IPS-NIHi7 (cell line): ENCODE measurements at regions not wholly inside any gene's neighbourhood (a gene's known extent, or its start where the extent isn't known, plus 50 kb on each side); places are given as distances from the start of the nearest gene placed in this dataset.
"Not testable (repeated sequence)": the region's sequence is repeated elsewhere in the genome, so short reads cannot be mapped to it uniquely, and the experiment has no call there.

ENCODE experiments used
- DNase-seq: peaks from one replicate; pipeline ENCODE4 v3.0.0; 2012; ENCODE audit warnings: mixed read lengths; ENCODE audit errors: extremely low spot score

DNA sequence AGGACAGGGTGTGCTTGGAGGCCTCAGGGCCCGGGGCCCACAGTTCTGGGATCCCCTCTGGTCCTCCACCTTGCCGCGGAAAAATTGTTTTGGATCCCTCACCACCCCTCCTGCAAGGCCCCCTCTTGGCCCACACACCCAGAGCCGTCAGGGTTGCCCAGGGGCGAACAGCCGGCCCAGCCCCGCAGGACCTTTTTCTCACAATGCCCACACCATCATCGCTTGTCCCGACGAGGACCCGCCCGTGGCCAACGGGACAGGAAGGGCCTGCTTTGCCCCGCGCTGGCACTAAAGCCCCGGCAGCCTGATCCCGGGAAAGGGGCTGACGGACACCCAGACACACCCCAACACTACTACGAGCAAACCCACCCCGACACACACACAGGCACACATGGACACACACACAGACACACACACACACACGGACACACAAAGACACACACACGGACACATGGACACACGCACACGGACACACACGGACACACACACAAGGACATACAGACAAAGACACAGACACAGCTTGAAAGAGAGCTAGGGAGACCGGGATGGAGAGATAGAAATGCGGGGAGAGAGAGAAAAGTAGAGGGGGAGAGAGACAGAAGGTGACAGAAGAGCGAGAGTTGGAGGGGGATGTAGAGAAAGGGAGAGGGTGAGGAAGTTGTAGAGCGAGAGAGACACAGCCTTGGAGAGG, 1493.5 kb upstream of the DEFB115 start:
- no peak for DNase-seq

DNA sequence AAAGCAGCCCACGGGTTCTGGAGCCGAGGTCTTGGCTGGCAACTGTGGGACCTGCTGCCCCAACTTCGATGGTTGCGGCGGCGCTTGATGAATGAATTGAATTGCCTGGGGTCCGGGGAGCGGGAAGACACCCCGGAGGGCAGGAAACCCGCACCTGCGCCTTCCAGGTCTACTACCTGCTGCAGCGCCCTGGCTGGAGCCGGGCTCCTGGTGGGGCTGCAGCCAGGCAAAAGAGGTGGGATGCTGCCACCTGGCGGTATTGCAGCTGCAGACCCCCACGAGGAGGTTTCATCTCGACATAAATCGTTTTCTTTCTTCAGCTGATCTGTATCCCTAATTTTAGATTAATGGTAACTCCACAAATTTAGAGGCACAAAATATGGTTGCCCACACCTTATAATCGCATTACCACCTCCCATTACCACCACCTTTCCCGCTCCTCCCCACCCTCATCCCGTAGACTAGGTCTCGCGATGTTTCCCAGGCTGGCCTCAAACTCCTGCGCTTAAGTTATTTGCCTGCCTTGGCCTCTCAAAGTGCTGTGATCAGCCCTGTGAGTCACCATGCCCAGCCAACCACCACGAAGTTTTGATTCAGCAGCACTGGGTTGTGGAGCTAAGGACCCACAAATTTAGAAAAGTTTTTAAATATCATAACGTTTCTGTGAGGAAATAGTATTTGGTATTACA, 1492.4 kb upstream of the DEFB115 start:
- not testable (repeated sequence) for DNase-seq

DNA sequence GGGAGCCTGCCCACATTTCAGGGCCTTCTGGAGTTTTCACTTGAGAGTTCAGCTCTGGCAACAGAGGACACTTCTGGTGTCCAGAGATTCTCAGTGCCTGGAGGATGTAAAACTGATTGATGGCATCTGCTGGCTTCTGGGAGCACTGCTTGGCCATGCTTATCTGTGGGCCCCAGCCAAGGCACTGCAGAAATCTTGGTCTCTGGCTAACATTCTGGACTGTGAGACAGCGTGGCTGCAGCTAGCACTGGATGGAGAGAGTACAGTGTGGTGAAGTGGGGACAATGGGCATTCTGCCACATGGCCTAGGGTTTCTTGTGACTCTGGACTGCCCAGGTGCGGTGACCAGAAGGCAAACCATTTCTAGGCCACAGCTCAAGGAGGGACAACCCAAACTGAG, 1479.4 kb upstream of the DEFB115 start:
- not testable (repeated sequence) for DNase-seq

DNA sequence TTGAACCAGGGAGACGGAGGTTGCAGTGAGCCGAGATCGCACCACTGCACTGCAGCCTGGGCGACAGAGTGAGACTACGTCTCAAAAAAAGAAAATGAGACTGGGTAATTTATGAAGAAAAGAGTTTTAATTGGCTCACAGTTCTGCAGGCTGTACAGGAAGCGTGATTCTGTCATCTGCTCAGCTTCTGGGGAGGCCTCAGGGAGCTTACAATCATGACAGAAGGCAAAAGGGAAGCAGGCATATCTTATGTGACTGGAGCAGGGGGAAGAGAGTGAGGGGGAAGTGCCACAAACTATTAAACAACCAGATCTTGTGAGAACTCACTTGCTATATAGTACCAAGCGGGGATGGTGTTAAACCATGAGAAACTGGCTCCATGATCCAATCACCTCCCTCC, 1476.2 kb upstream of the DEFB115 start:
- not testable (repeated sequence) for DNase-seq

DNA sequence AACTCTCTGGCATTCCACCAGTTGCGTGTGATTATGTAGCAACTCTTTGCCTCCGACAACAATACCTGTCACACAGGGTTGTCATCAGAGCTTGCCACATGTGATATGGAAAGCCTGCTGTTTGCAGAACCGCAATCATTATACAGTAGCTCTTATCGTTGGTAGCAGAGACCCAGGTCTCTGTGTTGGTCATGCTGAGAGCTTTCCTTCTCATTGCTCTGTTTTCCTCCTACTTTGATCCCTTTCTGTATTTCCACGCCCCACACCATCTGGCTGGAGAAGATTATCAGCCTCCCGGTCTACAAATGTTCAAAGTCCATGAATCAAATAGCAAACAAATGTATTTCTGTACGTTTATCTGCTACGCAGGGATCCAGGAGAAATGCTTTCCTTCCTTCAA, 1475.6 kb upstream of the DEFB115 start:
- not testable (repeated sequence) for DNase-seq

DNA sequence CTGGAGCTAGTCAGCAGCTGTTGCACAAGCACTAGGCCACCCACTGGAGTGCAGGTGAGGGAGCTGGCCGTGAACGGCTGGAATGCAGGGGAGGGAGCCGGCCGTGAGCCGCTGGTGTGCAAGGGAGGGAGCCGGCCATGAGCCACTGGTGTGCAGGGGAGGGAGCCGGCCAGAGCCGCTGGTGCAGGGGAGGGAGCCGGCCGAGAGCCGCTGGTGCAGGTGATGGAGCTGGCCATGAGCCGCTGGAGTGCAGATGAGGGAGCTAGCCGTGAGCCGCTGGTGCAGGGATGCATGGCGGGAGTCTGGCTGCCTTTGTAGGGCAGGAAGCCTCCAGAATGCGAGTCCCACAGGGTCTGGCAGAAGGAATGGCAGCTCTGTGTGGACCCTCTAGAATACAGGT, 1470.0 kb upstream of the DEFB115 start:
- DNase-seq, result not testable (repeated sequence)

DNA sequence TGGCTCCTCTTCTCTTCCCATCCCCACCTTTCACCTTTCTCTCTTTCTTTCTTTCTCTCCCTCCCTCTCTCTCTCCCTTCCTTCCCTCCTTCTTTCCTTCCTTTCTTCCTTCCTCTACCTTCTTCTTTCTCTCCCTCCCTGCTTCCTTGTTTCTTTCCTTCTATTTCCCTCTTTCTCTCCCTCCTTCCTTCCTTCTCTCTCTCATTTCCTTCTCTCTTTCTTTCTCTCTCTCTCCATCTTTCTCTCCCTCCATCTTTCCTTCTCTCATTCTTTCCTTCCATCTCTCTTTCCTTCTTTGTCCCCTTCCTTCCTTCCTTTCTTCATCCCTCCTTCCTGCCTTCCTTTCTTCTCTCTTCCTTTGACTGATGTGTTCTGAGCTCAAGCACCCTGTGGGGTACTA, 1467.0 kb upstream of the DEFB115 start:
- DNase-seq, result no peak

DNA sequence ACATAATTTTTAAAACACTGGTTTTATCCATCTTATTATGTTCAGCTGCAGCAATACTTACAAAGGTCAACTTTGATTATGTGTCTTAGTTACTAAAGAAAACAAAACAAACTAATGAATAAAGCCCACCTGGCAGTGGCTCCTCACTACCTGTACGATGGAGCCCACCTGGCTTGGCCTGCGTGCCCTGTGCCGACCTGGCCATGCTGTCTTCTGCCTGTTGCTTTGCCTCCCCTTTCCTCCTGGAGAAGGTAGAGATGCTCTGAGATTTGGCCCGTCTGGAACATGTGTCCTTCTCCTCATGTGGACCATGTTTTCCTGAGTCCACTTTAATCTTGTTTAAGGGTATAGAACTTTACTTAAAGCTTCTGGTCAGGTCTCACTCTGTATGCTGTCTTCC, 1426.0 kb upstream of the DEFB115 start:
- not testable (repeated sequence) for DNase-seq

DNA sequence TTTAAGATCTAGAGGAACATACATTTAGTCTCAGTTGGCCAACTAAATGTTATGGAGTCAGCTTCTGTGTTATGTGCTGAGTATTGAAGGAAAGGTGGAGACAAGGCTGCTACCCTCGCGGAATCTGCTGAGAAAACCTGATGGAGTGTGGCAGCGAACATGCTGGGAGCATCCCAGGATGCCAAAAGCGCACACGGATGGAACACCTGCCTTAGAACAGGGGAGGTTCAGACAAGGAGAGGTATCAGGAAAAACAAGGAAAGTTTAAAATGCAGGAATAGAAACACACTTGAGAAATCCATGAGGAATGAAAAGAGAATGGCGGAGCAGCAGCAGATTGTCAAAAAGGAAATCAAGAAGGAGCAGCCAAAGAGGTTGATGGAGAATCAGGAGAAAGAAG, 1389.5 kb upstream of the DEFB115 start:
- not testable (repeated sequence) for DNase-seq

DNA sequence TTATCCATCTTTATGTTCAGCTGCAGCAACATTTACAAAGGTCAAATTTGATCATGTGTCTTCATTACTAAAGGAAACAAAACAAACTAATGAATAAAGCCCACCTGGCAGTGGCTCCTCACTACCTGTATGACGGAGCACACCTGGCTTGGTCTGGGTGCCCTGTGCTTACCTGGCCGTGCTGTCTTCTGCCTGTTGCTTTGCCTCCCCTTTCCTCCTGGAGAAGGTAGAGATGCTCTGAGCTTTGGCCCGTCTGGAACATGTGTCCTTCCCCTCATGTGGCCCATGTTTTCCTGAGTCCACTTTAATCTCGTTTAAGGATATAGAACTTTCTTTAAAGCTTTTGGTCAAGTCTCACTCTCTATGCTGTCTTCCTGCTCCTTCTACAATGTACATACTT, 1388.8 kb upstream of the DEFB115 start:
- not testable (repeated sequence) for DNase-seq

DNA sequence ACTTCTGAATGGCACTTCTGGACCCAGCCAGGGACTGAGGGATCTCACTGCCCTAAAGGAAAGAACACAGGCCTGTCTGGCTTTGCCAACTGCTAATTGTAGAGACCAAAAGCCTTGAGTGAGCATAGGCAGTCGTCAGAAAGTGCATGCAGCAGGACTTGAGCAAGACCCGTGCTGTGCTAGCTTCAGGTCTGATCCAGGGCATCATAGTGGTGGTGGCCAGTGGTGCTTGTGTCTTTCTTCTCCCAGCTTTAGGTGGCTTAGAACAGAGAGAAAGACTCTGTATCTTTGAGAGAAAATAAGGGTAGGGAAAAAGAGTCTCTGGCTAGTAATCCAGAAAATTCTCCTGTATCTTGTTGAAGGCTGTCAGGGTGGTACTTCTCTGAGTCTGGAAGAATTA, 1385.6 kb upstream of the DEFB115 start:
- DNase-seq, result not testable (repeated sequence)

DNA sequence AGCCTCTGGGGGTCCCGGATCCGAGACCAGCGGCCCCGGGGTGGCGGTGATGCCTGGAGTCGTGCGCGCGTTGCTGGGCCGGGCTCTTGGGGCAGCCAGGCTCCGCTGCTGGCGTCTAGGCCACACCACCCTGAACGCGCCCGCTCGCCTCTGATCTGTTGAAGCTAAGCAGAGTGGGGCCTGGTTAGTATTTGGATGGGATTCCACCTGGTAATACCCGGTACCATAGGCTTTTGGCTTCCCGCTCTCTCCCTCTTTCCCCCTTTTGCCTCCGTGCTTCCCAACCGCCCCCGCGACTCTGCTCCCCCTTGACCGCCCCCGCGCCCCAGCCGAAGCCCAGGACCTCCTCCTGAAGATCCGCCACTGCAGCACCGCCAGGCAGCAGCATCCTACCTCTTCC, 1383.5 kb upstream of the DEFB115 start:
- DNase-seq, result peak; percentile 10

DNA sequence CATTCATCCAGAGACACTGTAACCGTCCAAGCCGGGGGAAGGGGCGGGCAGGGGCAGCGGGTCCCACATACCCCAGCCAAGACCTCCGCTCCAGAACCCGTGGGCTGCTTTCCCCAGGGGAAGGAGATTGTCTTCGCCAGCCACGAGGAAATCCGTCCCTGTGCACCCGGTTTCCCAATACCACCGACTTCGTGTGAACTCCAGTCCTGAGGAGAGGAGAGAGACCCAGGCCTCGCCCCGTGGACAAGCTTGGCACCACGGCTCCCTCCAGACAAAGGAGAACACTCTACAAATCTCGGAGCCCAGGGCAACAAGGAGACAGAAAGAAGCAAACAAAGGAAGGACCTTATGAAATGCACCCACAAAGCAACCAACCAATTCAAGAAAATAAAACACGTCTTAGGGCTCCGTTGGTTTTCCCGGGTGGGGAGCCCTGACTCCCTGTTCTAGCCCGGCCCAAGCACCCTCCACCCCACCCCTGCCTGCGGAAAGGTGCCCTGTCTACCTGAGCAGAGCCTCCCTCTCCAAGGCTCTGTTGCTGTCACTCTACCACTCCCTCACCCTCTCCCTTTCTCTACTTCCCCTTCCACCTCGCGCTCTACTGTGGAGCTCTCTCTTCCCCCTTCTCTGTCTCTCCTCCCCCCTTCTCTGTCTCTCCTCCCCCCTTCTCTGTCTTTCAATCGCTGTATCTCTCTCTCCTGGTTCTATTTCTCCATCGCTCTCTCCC, 1382.8 kb upstream of the DEFB115 start:
- no peak for DNase-seq

DNA sequence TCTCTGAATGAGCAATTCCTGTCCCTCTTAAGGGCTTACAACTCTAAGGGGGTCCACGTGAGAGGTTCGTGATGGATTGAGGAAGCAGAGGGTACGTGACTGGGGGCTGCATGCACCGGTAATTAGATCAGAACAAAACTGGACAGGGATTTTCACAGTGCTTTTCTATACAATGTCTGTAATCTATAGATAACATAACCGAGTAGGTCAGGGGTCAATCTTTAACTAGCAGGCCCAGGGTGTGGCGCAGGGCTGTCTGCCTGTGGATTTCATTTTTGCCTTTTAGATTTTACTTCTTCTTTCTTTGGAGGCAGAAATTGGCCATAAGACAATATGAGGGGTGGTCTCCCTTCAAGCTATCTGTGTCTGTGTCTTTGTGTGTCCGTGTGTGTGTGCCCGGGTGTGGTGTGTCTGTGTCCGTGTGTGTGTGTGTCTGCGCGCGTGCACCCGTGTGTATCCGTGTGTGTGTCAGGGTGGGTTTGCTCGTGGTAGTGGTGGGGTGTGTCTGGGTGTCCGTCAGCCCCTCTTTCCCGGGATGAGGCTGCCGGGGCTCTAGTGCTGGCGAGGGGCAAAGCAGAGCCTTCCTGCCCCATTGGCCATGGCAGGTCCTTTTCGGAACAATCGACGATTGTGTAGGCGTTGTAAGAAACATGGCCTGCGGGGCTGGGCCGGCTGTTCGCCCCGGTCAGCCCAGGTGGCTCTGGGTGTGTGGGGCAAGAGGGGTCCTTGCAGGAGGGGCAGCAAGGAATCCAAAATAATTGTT, 1382.0 kb upstream of the DEFB115 start:
- not testable (repeated sequence) for DNase-seq

DNA sequence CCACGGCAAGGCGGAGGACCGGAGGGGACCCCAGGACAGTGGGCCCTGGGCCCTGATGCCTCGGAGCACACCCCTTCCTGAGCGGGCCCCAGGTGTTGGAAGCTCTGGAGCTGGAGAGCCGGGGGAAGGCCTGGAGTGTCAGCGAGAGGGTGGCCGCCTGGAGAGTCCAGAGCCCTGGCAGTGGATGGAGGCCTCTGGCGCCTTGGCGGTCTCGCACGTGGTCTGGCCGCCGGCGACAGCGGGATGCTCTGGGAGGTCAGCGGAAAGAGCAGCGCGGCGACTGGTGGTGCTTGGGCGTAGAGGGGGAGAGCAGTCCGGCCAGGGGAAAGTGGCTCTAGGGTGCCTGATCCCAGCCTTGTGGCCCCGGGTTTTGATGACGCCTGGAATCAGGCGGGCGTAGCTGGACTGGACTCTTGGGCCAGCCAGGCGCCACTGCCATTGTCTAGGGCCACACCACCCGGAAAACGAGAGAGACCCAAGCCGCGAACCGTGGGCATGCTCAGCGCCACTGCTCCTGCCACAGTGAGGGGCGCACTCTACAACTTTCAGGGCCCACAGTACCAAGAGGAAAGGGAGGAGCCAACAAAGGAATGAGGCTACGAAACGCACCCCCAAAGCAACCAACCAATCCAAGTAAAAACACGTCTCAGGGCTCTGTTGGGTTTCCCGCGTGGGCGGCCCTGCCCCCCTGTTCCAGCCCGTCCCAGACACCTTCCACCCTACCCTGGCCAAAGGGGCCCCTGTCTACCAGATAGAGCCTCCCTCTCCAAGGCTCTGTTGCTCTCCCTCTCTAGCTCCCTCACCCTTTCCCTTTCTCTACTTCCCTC, 1381.2 kb upstream of the DEFB115 start:
- DNase-seq, result not testable (repeated sequence)

DNA sequence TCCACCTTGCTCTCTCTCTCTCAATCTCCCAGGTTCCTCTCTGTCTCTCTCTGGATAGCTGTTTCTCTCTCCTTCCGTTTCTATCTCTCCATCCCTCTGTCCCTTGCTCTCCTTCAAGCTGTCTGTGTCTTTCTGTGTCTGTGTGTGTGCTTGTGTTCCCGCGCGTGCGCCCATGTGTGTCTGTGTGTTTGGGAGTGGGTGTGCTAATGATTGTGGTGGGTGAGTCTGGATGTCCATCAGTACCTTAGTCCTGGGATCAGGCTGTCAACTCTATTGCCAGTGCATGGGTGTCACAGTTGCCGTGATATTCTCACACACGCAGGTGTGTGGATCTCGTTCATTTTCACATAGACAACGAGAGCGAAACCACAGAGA, 1380.6 kb upstream of the DEFB115 start:
- DNase-seq, result no peak

DNA sequence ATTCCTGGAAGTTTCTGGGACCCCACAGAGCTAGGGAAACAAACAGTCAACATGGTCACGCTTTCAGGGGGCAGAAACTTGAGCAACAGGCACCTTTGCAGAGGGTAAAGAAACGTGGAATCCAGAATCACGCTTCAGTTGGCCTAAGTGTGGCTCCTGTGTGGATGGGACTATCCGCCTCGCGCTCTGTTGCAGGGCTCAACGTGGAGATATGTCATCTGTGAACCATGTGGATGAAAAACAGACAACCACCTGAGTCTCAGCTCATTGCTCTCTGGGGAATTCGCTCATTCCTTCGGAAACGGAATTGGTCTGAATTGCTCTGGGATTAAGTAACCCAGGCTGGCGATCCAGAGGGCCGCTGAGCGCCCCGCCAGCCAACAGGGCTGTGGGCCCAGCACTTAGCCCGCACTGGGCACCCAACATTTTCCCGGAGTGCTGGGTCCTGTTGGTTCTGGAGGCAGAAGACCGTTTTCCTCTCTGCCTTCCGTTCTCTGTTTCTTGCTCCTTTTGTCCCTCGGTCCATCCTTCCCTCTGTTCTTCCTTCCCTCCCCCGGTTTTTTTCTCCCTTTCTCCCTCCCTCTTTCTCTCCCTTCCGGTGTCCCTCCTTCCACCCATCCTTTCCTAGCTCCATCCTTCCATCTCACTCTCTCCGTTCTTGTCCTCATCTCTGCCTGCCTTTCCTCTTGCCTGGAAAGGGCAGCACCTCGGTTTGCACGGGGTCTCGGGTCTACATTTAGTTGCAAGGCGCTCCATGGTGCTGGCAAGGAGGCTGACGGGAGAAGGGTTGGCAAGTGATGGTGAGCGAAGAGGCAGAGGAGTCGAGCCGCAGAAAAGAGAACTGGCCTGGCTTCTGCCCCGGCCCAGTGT, 1379.8 kb upstream of the DEFB115 start:
- DNase-seq, result not testable (repeated sequence)

DNA sequence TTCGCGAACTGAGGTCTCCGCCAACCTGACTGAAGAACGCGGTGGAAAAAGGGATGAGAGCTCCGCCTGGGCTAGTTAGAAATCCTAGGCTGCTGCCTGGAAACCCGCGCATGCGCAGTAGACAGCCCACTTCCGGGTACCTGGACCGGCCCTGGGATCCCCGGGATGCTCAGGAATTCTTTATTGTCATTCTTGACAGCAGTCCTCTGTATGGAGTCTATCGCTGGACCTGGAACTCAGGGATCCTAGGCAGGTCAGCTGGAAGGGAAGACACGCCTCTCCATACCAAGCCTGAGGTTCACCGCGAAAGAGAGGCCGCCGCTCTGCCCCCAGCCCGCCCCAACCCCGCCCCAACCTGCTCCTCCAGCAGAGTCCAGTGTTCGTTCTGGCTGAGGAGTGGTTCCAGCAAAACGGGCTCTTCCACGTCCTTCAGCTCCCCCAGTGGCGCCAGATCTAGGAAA, 1379.2 kb upstream of the DEFB115 start:
- DNase-seq, result peak; percentile 7

DNA sequence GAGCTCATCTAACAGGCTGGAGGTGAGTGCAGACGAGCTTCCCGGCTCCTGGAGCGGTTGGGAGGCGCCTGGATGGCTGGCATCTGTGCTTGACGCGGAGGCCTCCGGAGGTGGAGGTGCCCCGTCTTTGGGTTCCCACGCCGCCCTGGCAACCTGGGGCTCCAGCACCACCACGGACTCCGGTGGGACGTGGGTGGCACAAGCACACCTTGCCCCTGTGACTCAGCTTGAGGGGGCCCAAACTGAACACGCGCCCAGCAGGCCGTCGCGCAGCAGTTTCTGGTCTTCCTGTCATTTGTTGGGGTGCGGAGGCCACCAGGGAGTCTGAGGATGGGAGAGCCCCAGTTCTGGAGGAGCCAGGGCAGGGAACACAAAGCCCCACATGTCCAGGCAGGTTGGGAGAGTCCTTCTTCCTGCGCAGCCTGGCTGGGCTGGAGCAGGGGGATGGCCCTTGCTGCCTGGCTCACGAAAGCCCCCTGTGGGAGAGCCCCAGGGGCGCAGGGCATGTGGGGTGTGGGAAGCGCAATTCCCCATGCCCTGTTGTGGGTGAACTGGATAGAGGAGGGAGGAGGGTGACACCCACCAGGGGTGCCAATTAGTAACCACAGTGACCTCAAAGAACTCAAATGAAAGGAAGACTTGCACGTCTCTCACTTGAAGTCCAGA, 1378.6 kb upstream of the DEFB115 start:
- DNase-seq, result no peak
